ENCODE measurements at regions not wholly inside any gene's neighbourhood (a gene's known extent, or its start where the extent isn't known, plus 50 kb on each side); places are given as distances from the start of the nearest gene placed in this dataset.

DNA sequence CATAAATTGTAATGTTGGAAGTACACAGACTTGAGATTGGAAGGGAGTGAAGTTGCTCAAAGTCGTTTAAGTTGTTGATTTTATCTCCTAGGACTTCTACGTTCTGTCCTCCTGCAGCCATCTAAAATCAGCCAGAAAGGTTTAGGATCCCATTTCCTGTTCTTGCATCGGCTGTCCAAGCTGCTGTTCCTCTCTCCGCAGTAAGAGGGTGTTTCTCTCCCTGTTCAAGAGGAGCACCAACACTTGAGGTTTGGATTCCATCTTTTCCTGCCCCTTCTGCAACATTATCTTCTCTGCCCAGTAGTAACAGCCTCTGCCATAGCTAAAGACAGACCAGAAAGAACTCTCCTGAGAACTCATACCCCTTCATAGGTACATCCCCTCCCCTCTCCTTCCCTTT is 373.4 kb downstream of the GADD45G start:
- H3K9ac ChIP-seq (ENCODE audit: insufficient read depth, low read length, poor library complexity, severe bottlenecking) = no peak overlapping the region
- no peaks in the 10 kb centered on the region for H3K27me3 ChIP-seq (ENCODE audit: control insufficient read depth in 2 of 2, insufficient read depth in 2 of 2, low read length in 2 of 2)
- no peak overlapping the region for H3K27ac ChIP-seq (ENCODE audit: low read depth in 1 of 2, low read length in 2 of 2)
- 0% methylated on average over 1 of the region's 4 CpGs for WGBS (ENCODE audit: insufficient coverage)
- no peak overlapping the region for H2AFZ ChIP-seq (ENCODE audit: insufficient read depth, low read depth, low read length, poor library complexity, severe bottlenecking)
- no peak overlapping the region for H3K4me3 ChIP-seq (replicated peaks in 1 of 3; ENCODE audit: low read depth in 2 of 3, low read length in 3 of 3)
- H3K79me2 ChIP-seq (ENCODE audit: insufficient read depth, low read length) = no peaks in the 10 kb centered on the region
- peak overlapping the region in 2 of 7 donors; percentile 10 to 62 for H3K27ac Mint-ChIP-seq
- no peaks in the 10 kb centered on the region for H3K36me3 Mint-ChIP-seq
- no peaks in the 10 kb centered on the region for H3K36me3 ChIP-seq (replicated peaks in 1 of 2; ENCODE audit: control insufficient read depth in 1 of 2, insufficient read depth in 2 of 2, low read length in 2 of 2)
- H3K9me3 Mint-ChIP-seq = no peaks in the 10 kb centered on the region
- H3K4me1 ChIP-seq (ENCODE audit: control insufficient read depth in 1 of 2, insufficient read depth in 2 of 2, low read length in 2 of 2) = peaks cover 8 to 11% of the 10 kb centered on the region in 2 donors
- no peak overlapping the region for H3K4me2 ChIP-seq (replicated peaks; ENCODE audit: extremely low read depth, low read length, poor library complexity, severe bottlenecking)
- no peaks in the 10 kb centered on the region for H4K20me1 ChIP-seq (ENCODE audit: insufficient read depth, low read length)
- H3K4me1 Mint-ChIP-seq = peaks cover 33% of the 10 kb centered on the region
- intact Hi-C loops (cut with micrococcal nuclease) = no loop called here
- H3K27me3 Mint-ChIP-seq (ENCODE audit: low read depth in 3 of 3) = peaks cover 0 to 2% (median 2%) of the 10 kb centered on the region in 3 donors
- H3K4me3 Mint-ChIP-seq = peak overlapping the region in 1 of 2 donors; percentile 8
- TF ChIP-seq, protein P1, sequence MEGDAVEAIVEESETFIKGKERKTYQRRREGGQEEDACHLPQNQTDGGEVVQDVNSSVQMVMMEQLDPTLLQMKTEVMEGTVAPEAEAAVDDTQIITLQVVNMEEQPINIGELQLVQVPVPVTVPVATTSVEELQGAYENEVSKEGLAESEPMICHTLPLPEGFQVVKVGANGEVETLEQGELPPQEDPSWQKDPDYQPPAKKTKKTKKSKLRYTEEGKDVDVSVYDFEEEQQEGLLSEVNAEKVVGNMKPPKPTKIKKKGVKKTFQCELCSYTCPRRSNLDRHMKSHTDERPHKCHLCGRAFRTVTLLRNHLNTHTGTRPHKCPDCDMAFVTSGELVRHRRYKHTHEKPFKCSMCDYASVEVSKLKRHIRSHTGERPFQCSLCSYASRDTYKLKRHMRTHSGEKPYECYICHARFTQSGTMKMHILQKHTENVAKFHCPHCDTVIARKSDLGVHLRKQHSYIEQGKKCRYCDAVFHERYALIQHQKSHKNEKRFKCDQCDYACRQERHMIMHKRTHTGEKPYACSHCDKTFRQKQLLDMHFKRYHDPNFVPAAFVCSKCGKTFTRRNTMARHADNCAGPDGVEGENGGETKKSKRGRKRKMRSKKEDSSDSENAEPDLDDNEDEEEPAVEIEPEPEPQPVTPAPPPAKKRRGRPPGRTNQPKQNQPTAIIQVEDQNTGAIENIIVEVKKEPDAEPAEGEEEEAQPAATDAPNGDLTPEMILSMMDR (IDR thresholded peaks at IDR 0.05) = peak; percentile 43
- DNase-seq = no peak
- no peaks in the 10 kb centered on the region for H3K9me3 ChIP-seq (replicated peaks in 1 of 2; ENCODE audit: control insufficient read depth in 1 of 2, insufficient read depth in 1 of 2, low read length in 2 of 2)

DNA sequence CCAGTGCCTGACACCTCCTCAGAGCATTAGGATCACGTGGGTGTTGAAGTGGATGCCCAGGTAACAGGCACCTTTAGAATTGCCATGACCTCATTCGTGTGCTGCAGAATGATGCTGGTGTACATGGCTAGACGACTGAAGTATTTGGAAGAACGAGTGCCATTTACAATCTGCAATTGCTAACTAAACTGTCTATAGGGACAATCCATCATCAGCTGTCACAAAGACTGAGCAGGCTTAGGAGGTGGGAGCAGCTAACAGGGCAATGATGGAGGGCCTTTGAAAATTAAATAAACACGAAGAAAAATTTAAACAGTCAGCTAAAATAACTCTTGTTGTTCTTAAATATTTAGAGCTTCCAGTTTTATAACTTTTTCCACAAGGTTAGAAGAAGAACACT is 375.8 kb downstream of the GADD45G start:
- no peak for DNase-seq
- no peak overlapping the region for H3K4me3 Mint-ChIP-seq
- intact Hi-C loops (cut with micrococcal nuclease) = no loop called here

More for the DNA sequence above, 375.8 kb downstream of the GADD45G start:
- no peak overlapping the region for H3K4me3 ChIP-seq (replicated peaks in 1 of 3; ENCODE audit: low read depth in 2 of 3, low read length in 3 of 3)
- H2AFZ ChIP-seq (ENCODE audit: insufficient read depth, low read depth, low read length, poor library complexity, severe bottlenecking) = no peak overlapping the region
- no peaks in the 10 kb centered on the region for H3K36me3 Mint-ChIP-seq
- peaks cover 0 to 2% (median 2%) of the 10 kb centered on the region in 3 donors for H3K27me3 Mint-ChIP-seq (ENCODE audit: low read depth in 3 of 3)
- WGBS (ENCODE audit: insufficient coverage) = no CpG with 5 or more reads among the region's 5 CpGs
- no peaks in the 10 kb centered on the region for H3K36me3 ChIP-seq (replicated peaks in 1 of 2; ENCODE audit: control insufficient read depth in 1 of 2, insufficient read depth in 2 of 2, low read length in 2 of 2)
- H3K27ac ChIP-seq (ENCODE audit: low read depth in 1 of 2, low read length in 2 of 2) = no peak overlapping the region
- H4K20me1 ChIP-seq (ENCODE audit: insufficient read depth, low read length) = no peaks in the 10 kb centered on the region
- H3K9ac ChIP-seq (ENCODE audit: insufficient read depth, low read length, poor library complexity, severe bottlenecking) = no peak overlapping the region
- H3K27me3 ChIP-seq (ENCODE audit: control insufficient read depth in 2 of 2, insufficient read depth in 2 of 2, low read length in 2 of 2) = no peaks in the 10 kb centered on the region
- TF ChIP-seq, protein P1 (IDR thresholded peaks at IDR 0.05) = no peak
- H3K4me1 ChIP-seq (ENCODE audit: control insufficient read depth in 1 of 2, insufficient read depth in 2 of 2, low read length in 2 of 2) = peaks cover 1% of the 10 kb centered on the region in 2 donors
- H3K4me2 ChIP-seq (replicated peaks; ENCODE audit: extremely low read depth, low read length, poor library complexity, severe bottlenecking) = no peak overlapping the region
- H3K9me3 ChIP-seq (replicated peaks in 1 of 2; ENCODE audit: control insufficient read depth in 1 of 2, insufficient read depth in 1 of 2, low read length in 2 of 2) = no peaks in the 10 kb centered on the region
- H3K27ac Mint-ChIP-seq = no peak overlapping the region
- H3K4me1 Mint-ChIP-seq = peaks cover 27% of the 10 kb centered on the region
- H3K79me2 ChIP-seq (ENCODE audit: insufficient read depth, low read length) = no peaks in the 10 kb centered on the region
- H3K9me3 Mint-ChIP-seq = peaks cover 0 to 2% (median 0%) of the 10 kb centered on the region in 7 donors
